ENCODE measurements at regions not wholly inside any gene's neighbourhood (a gene's known extent, or its start where the extent isn't known, plus 50 kb on each side); places are given as distances from the start of the nearest gene placed in this dataset.

- no peak for TF ChIP-seq POLR2A (IDR thresholded peaks at IDR 0.05)
- TF ChIP-seq, protein P1, sequence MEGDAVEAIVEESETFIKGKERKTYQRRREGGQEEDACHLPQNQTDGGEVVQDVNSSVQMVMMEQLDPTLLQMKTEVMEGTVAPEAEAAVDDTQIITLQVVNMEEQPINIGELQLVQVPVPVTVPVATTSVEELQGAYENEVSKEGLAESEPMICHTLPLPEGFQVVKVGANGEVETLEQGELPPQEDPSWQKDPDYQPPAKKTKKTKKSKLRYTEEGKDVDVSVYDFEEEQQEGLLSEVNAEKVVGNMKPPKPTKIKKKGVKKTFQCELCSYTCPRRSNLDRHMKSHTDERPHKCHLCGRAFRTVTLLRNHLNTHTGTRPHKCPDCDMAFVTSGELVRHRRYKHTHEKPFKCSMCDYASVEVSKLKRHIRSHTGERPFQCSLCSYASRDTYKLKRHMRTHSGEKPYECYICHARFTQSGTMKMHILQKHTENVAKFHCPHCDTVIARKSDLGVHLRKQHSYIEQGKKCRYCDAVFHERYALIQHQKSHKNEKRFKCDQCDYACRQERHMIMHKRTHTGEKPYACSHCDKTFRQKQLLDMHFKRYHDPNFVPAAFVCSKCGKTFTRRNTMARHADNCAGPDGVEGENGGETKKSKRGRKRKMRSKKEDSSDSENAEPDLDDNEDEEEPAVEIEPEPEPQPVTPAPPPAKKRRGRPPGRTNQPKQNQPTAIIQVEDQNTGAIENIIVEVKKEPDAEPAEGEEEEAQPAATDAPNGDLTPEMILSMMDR (IDR thresholded peaks at IDR 0.05), result no peak
These were observed 191.2 kb downstream of the CXCL12 start for GRCh38 chr10:44193567-44194220.
